ENCODE measurements at regions not wholly inside any gene's neighbourhood (a gene's known extent, or its start where the extent isn't known, plus 50 kb on each side); places are given as distances from the start of the nearest gene placed in this dataset.

GRCh38 chr3:105042586-105042985 lies 324.1 kb upstream of the ALCAM start:
- FAIRE-seq: no peak
- intact Hi-C loops (cut with DNase I): no loop called here
- no peaks in the 10 kb centered on the region for H3K27me3 ChIP-seq (ENCODE audit: control insufficient read depth, insufficient read depth, low read length)
- no peak for TF ChIP-seq CTCF (IDR thresholded peaks at IDR 0.05; ENCODE audit: borderline replicate concordance, extremely low read depth, insufficient read depth)
- no peaks in the 10 kb centered on the region for H3K36me3 ChIP-seq (ENCODE audit: control insufficient read depth in 2 of 3, insufficient read depth in 3 of 3, low read length in 3 of 3)
- H3K4me1 ChIP-seq (ENCODE audit: control insufficient read depth in 2 of 3, insufficient read depth in 2 of 3, low read depth in 1 of 3, low read length in 3 of 3): no peaks in the 10 kb centered on the region
- no peak for DNase-seq
- no peaks in the 10 kb centered on the region for H3K9me3 ChIP-seq (ENCODE audit: control insufficient read depth in 2 of 3, insufficient read depth in 1 of 3, low read length in 3 of 3)
- no peak overlapping the region for H3K27ac ChIP-seq (ENCODE audit: low read depth in 2 of 2, low read length in 2 of 2)
- H3K9ac ChIP-seq (ENCODE audit: low read length in 3 of 3): no peak overlapping the region
- H3K4me3 ChIP-seq (ENCODE audit: low read length in 3 of 3): no peak overlapping the region

- Histone ChIP-seq H3K9me3 (ENCODE audit: control insufficient read depth in 2 of 3, insufficient read depth in 1 of 3, low read length in 3 of 3) (no peaks in the 10 kb centered on the region), H3K27me3 (ENCODE audit: control insufficient read depth, insufficient read depth, low read length) (no peaks in the 10 kb centered on the region), H3K4me3 (ENCODE audit: low read length in 3 of 3) (no peak overlapping the region), H3K4me1 (ENCODE audit: control insufficient read depth in 2 of 3, insufficient read depth in 2 of 3, low read depth in 1 of 3, low read length in 3 of 3) (no peaks in the 10 kb centered on the region), H3K27ac (ENCODE audit: low read depth in 2 of 2, low read length in 2 of 2) (no peak overlapping the region), H3K36me3 (ENCODE audit: control insufficient read depth in 2 of 3, insufficient read depth in 3 of 3, low read length in 3 of 3) (no peaks in the 10 kb centered on the region), H3K9ac (ENCODE audit: low read length in 3 of 3) (no peak overlapping the region)
- FAIRE-seq: no peak
- no peak for TF ChIP-seq CTCF (IDR thresholded peaks at IDR 0.05; ENCODE audit: borderline replicate concordance, extremely low read depth, insufficient read depth)
- intact Hi-C loops (cut with DNase I): no loop called here
- DNase-seq: no peak
Observed at GRCh38 chr3:105051111-105051510, 315.6 kb upstream of the ALCAM start.

GRCh38 chr3:105051972-105052371 lies 314.7 kb upstream of the ALCAM start:
- Histone ChIP-seq H3K4me1 (ENCODE audit: control insufficient read depth in 2 of 3, insufficient read depth in 2 of 3, low read depth in 1 of 3, low read length in 3 of 3) (no peaks in the 10 kb centered on the region), H3K4me3 (ENCODE audit: low read length in 3 of 3) (no peak overlapping the region), H3K9me3 (ENCODE audit: control insufficient read depth in 2 of 3, insufficient read depth in 1 of 3, low read length in 3 of 3) (no peaks in the 10 kb centered on the region), H3K9ac (ENCODE audit: low read length in 3 of 3) (no peak overlapping the region), H3K27me3 (ENCODE audit: control insufficient read depth, insufficient read depth, low read length) (no peaks in the 10 kb centered on the region), H3K27ac (ENCODE audit: low read depth in 2 of 2, low read length in 2 of 2) (no peak overlapping the region), H3K36me3 (ENCODE audit: control insufficient read depth in 2 of 3, insufficient read depth in 3 of 3, low read length in 3 of 3) (no peaks in the 10 kb centered on the region)
- DNase-seq (no peak), FAIRE-seq (no peak)
- TF ChIP-seq CTCF (IDR thresholded peaks at IDR 0.05; ENCODE audit: borderline replicate concordance, extremely low read depth, insufficient read depth): no peak
- intact Hi-C loops (cut with DNase I): no loop called here

- Histone ChIP-seq H3K9me3 (ENCODE audit: control insufficient read depth in 2 of 3, insufficient read depth in 1 of 3, low read length in 3 of 3) (no peaks in the 10 kb centered on the region), H3K27me3 (ENCODE audit: control insufficient read depth, insufficient read depth, low read length) (no peaks in the 10 kb centered on the region), H3K36me3 (ENCODE audit: control insufficient read depth in 2 of 3, insufficient read depth in 3 of 3, low read length in 3 of 3) (no peaks in the 10 kb centered on the region), H3K4me3 (ENCODE audit: low read length in 3 of 3) (no peak overlapping the region), H3K27ac (ENCODE audit: low read depth in 2 of 2, low read length in 2 of 2) (no peak overlapping the region), H3K4me1 (ENCODE audit: control insufficient read depth in 2 of 3, insufficient read depth in 2 of 3, low read depth in 1 of 3, low read length in 3 of 3) (peaks cover 0 to 5% (median 0%) of the 10 kb centered on the region in 3 donors), H3K9ac (ENCODE audit: low read length in 3 of 3) (no peak overlapping the region)
- intact Hi-C loops (cut with DNase I): no loop called here
- no peak for TF ChIP-seq CTCF (IDR thresholded peaks at IDR 0.05; ENCODE audit: borderline replicate concordance, extremely low read depth, insufficient read depth)
- DNase-seq (peak in 2 of 5 donors; percentile 25 to 38), FAIRE-seq (no peak)
Observed at GRCh38 chr3:105062853-105063252, 303.9 kb upstream of the ALCAM start.
